WTC11 (cell line): ENCODE measurements at regions not wholly inside any gene's neighbourhood (a gene's known extent, or its start where the extent isn't known, plus 50 kb on each side); places are given as distances from the start of the nearest gene placed in this dataset.
A peak's percentile ranks its signal among the peaks of the same experiment; 100 is the strongest.

Source experiments
- ATAC-seq: fragments of 200-7000 bp; cut with Tn5 transposase; 2 replicates; pipeline ENCODE4 v1.10.0; 2021; ENCODE audit warnings: mild to moderate bottlenecking, moderate library complexity
- CTCF ChIA-PET: fragments of 300-600 bp; sonication (Branson Sonifier 250); formaldehyde crosslinking; loops from one replicate; lab custom pipeline; 2021; ENCODE audit warnings: antibody characterized with exemption; lab: Charles Lee
- POLR2A ChIA-PET: fragments of 350-600 bp; sonication (Branson Sonifier 250); formaldehyde crosslinking; loops from one replicate; lab custom pipeline; 2021; ENCODE audit warnings: antibody characterized with exemption; lab: Charles Lee
- DNase-seq: peaks from one replicate; pipeline ENCODE4 v3.0.0; 2021; ENCODE audit warnings: low spot score
- H3K27ac Mint-ChIP-seq: 2 replicates; pipeline ENCODE4 v1.8.0; 2021; ENCODE audit warnings: mixed read lengths
- H3K27me3 Mint-ChIP-seq: 2 replicates; pipeline ENCODE4 v1.8.0; 2021; ENCODE audit warnings: low read depth, mild to moderate bottlenecking, moderate library complexity, mixed read lengths
- H3K36me3 Mint-ChIP-seq: 2 replicates; pipeline ENCODE4 v1.8.0; 2021; ENCODE audit warnings: mixed read lengths
- H3K4me1 Mint-ChIP-seq: 2 replicates; pipeline ENCODE4 v1.8.0; 2022; ENCODE audit warnings: mixed read lengths
- H3K4me3 Mint-ChIP-seq: 2 replicates; pipeline ENCODE4 v1.8.0; 2021; ENCODE audit warnings: mild to moderate bottlenecking, moderate library complexity, mixed read lengths
- H3K9me3 Mint-ChIP-seq: 2 replicates; pipeline ENCODE4 v1.8.0; 2021; ENCODE audit warnings: mixed read lengths
- CBFB ChIP-seq: sonication (generic); formaldehyde crosslinking; IDR thresholded peaks from 2 replicates; pipeline ENCODE4 v1.8.1; 2022; ENCODE audit warnings: mild to moderate bottlenecking, low read depth, missing genetic modification reagents
- FOXP1 ChIP-seq: sonication (generic); formaldehyde crosslinking; IDR thresholded peaks from 2 replicates; pipeline ENCODE4 v1.8.0; 2022; ENCODE audit warnings: missing genetic modification reagents, mild to moderate bottlenecking, moderate library complexity, borderline replicate concordance
- GABPB1 ChIP-seq: sonication (generic); formaldehyde crosslinking; IDR thresholded peaks from 2 replicates; pipeline ENCODE4 v1.8.1; 2023; ENCODE audit warnings: mild to moderate bottlenecking, missing genetic modification reagents
- GRHL2 ChIP-seq: fragments of 250-450 bp; sonication (Bioruptor Pico); IDR thresholded peaks from 2 replicates; pipeline ENCODE4 v1.8.0; 2022; ENCODE audit warnings: mild to moderate bottlenecking, moderate library complexity; ENCODE audit not compliant: insufficient replicate concordance, severe bottlenecking
- NFYB ChIP-seq: sonication (generic); formaldehyde crosslinking; conservative IDR thresholded peaks from 2 replicates; pipeline ENCODE4 v1.8.0; 2022; ENCODE audit warnings: low read depth, missing genetic modification reagents
- NR3C1 ChIP-seq: sonication (generic); formaldehyde crosslinking; conservative IDR thresholded peaks from 2 replicates; pipeline ENCODE4 v1.8.1; 2023; ENCODE audit warnings: low read depth, mild to moderate bottlenecking, missing genetic modification reagents
- SP1 ChIP-seq: sonication (generic); formaldehyde crosslinking; conservative IDR thresholded peaks from 2 replicates; pipeline ENCODE4 v1.8.1; 2022; ENCODE audit warnings: missing genetic modification reagents
- TEAD4 ChIP-seq: sonication (generic); formaldehyde crosslinking; IDR thresholded peaks from 2 replicates; pipeline ENCODE4 v1.8.0; 2022; ENCODE audit warnings: mild to moderate bottlenecking, missing genetic modification reagents
- ZNF263 ChIP-seq: sonication (generic); formaldehyde crosslinking; IDR thresholded peaks from 2 replicates; pipeline ENCODE4 v1.8.1; 2022; ENCODE audit warnings: low read depth, mild to moderate bottlenecking, moderate library complexity, missing genetic modification reagents
- TF ChIP-seq, protein P1 (sequence below): sonication (generic); formaldehyde crosslinking; IDR thresholded peaks from 2 replicates; pipeline ENCODE4 v1.8.0; 2022; ENCODE audit warnings: missing genetic modification reagents
- TF ChIP-seq, protein P2 (sequence below): fragments of 250-450 bp; sonication (Bioruptor Pico); IDR thresholded peaks from 2 replicates; pipeline ENCODE4 v1.9.0; 2021; ENCODE audit warnings: mild to moderate bottlenecking
- TF ChIP-seq, protein P3 (sequence below): sonication (generic); formaldehyde crosslinking; IDR thresholded peaks from 2 replicates; pipeline ENCODE4 v1.8.1; 2022; ENCODE audit warnings: low read depth, mild to moderate bottlenecking, moderate library complexity, missing genetic modification reagents, borderline replicate concordance

DNA sequence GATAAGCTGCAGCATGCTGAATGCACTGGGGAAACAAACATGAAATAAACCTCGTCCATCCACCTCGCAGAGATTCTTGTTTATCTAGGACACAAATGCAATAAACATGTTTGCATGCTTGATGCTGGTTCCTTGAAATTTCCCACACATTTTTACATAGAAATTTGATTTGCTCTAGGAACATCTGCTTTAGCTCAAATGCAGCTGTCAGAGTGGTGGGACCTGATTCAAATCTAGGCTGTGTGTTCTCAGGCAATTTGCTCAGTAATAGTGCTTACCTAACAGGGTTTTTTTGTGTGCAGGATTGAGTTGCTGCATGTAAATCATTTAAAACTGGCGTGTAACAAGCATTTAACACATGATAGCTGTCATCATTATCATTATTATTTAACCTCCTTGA, 293.1 kb downstream of the QDPR start:
- no peak for DNase-seq
- TF ChIP-seq GABPB1 (CRISPR knock-in tag) (no peak), CBFB (CRISPR knock-in tag) (no peak), GRHL2 (CRISPR knock-in tag) (no peak), TEAD4 (CRISPR knock-in tag) (no peak), SP1 (no peak), ZNF263 (CRISPR knock-in tag) (no peak)
- TF ChIP-seq, protein P1, sequence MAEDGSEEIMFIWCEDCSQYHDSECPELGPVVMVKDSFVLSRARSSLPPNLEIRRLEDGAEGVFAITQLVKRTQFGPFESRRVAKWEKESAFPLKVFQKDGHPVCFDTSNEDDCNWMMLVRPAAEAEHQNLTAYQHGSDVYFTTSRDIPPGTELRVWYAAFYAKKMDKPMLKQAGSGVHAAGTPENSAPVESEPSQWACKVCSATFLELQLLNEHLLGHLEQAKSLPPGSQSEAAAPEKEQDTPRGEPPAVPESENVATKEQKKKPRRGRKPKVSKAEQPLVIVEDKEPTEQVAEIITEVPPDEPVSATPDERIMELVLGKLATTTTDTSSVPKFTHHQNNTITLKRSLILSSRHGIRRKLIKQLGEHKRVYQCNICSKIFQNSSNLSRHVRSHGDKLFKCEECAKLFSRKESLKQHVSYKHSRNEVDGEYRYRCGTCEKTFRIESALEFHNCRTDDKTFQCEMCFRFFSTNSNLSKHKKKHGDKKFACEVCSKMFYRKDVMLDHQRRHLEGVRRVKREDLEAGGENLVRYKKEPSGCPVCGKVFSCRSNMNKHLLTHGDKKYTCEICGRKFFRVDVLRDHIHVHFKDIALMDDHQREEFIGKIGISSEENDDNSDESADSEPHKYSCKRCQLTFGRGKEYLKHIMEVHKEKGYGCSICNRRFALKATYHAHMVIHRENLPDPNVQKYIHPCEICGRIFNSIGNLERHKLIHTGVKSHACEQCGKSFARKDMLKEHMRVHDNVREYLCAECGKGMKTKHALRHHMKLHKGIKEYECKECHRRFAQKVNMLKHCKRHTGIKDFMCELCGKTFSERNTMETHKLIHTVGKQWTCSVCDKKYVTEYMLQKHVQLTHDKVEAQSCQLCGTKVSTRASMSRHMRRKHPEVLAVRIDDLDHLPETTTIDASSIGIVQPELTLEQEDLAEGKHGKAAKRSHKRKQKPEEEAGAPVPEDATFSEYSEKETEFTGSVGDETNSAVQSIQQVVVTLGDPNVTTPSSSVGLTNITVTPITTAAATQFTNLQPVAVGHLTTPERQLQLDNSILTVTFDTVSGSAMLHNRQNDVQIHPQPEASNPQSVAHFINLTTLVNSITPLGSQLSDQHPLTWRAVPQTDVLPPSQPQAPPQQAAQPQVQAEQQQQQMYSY (CRISPR knock-in tag), result no peak
- TF ChIP-seq, protein P2, sequence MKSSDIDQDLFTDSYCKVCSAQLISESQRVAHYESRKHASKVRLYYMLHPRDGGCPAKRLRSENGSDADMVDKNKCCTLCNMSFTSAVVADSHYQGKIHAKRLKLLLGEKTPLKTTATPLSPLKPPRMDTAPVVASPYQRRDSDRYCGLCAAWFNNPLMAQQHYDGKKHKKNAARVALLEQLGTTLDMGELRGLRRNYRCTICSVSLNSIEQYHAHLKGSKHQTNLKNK (CRISPR knock-in tag), result no peak
- Mint-ChIP-seq H3K27ac (no peak overlapping the region), H3K9me3 (peaks cover 37% of the 10 kb centered on the region), H3K36me3 (peaks cover 25% of the 10 kb centered on the region), H3K4me1 (no peaks in the 10 kb centered on the region), H3K4me3 (no peak overlapping the region), H3K27me3 (no peaks in the 10 kb centered on the region)
- CTCF ChIA-PET, result no interaction called here
- no peak for ATAC-seq
- POLR2A ChIA-PET, result no interaction called here

DNA sequence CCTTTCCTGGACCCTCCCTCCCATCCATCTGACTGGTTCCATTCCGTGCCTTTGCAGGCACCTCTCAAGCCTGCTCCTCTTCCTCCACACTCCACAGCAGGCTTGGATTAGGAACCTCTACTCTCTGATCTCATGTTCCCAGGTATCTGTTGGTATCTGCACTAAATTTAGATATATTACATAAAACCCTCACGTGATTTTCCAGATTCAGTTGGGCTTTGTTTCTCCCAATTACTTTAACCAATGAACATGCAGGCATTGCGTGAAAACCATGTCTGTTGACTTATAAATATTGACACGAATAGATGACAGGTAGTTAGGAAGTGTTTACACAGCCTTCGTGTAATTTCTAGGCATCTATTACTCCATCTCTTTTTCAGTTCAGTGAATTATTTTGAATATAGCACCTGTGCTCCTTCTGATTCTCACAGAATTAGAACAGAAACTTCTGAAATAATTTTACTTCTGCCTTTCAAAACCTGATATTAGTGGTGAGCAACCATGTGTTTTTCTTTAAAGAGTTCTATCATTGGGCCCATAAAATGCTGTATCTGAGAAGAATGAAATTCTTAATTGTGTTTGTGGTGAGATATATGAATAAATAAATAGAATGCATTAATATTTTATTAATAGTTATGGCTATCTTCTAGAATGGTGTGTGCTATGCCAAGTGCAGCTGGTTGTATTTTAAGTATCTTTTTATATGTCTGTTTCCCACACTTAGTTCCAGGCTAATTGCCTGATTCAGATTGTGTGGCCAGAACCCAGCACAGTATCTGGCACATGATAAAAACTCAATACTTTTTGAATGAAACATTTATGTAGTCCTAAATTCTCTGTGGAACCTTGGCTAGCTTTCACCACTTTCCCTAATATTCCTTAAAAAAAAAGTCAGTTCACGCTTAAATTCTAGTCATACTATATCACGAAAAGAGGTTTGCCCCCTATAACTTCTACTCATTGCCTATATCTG, 304.8 kb downstream of the QDPR start:
- no peak overlapping the region for H3K27ac Mint-ChIP-seq

DNA sequence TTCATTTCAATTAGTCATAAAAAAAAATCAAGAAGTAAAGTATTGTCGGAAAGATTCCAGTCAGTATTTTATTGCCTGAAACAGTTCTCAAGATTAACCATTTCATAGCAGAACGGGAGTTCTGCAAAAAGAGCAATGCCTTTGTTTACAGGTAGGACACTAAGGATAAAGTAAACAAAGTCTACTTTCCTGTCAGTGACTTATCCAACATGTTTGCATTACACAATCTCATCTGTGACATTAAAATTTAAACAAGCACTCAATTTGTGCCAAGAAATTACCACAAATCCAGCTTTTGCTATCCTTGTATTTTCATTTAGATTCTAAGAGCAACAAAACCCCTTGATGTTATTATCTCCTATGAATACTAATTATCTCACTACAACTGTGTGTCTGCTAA, 306.5 kb upstream of the LDB2 start:
- Mint-ChIP-seq H3K4me1 (peaks cover 4% of the 10 kb centered on the region; the same call in 1 of the 2 replicates), H3K4me3 (no peak overlapping the region), H3K36me3 (peaks cover 7% of the 10 kb centered on the region), H3K27me3 (peaks cover 2% of the 10 kb centered on the region; the same call in 1 of the 2 replicates), H3K9me3 (peaks cover 22% of the 10 kb centered on the region), H3K27ac (no peak overlapping the region)
- ATAC-seq (no peak), DNase-seq (no peak)
- ChIA-PET POLR2A (no interaction called here), CTCF (no interaction called here)
- TF ChIP-seq, protein P3, sequence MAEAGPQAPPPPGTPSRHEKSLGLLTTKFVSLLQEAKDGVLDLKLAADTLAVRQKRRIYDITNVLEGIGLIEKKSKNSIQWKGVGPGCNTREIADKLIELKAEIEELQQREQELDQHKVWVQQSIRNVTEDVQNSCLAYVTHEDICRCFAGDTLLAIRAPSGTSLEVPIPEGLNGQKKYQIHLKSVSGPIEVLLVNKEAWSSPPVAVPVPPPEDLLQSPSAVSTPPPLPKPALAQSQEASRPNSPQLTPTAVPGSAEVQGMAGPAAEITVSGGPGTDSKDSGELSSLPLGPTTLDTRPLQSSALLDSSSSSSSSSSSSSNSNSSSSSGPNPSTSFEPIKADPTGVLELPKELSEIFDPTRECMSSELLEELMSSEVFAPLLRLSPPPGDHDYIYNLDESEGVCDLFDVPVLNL (CRISPR knock-in tag), result no peak
- TF ChIP-seq NR3C1 (no peak), FOXP1 (no peak), CBFB (CRISPR knock-in tag) (no peak)
- TF ChIP-seq, all 79 proteins: peak for 0

More for the DNA sequence above, 304.8 kb downstream of the QDPR start:
- Mint-ChIP-seq H3K9me3 (peaks cover 20% of the 10 kb centered on the region), H3K27me3 (peaks cover 2% of the 10 kb centered on the region; the same call in 1 of the 2 replicates), H3K4me1 (peaks cover 4% of the 10 kb centered on the region; the same call in 1 of the 2 replicates), H3K36me3 (peaks cover 4% of the 10 kb centered on the region), H3K4me3 (no peak overlapping the region)
- POLR2A ChIA-PET, result no interaction called here
- ATAC-seq (no peak), DNase-seq (no peak)
- CTCF ChIA-PET, result no interaction called here
- TF ChIP-seq, protein P1 (CRISPR knock-in tag), result peak; percentile 22; the same call in 1 of the 2 replicates
- no peak for TF ChIP-seq NFYB (CRISPR knock-in tag)
